Transverse colon (tissue), 4 donors: ENCODE measurements at regions not wholly inside any gene's neighbourhood (a gene's known extent, or its start where the extent isn't known, plus 50 kb on each side); places are given as distances from the start of the nearest gene placed in this dataset.

ENCODE experiments used
- POLR2A ChIP-seq: fragments of 450-650 bp; IDR thresholded peaks from one replicate; pipeline ENCODE4 v1.6.1; 2016; ENCODE audit warnings: antibody characterized with exemption, mild to moderate bottlenecking, moderate library complexity
- POLR2AphosphoS5 ChIP-seq, 3 donors: sonication (generic); formaldehyde crosslinking; IDR thresholded peaks; one replicate each; pipeline ENCODE4 v1.6.1; 2016; ENCODE audit warnings: antibody characterized with exemption in 3 of 3
- TF ChIP-seq, protein P1 (sequence below), 5 experiments: fragments of 200-600 bp in 3 of 5; fragments of 450-650 bp in 2 of 5; sonication (generic) in 3 of 5; IDR thresholded peaks; 1 replicate in 2 of 5; 2 replicates in 3 of 5; pipeline ENCODE4 v1.5.1; 2016 to 2017; ENCODE audit warnings: antibody characterized with exemption in 5 of 5, inconsistent platforms in 3 of 5, mild to moderate bottlenecking in 2 of 5, moderate library complexity in 1 of 5

DNA sequence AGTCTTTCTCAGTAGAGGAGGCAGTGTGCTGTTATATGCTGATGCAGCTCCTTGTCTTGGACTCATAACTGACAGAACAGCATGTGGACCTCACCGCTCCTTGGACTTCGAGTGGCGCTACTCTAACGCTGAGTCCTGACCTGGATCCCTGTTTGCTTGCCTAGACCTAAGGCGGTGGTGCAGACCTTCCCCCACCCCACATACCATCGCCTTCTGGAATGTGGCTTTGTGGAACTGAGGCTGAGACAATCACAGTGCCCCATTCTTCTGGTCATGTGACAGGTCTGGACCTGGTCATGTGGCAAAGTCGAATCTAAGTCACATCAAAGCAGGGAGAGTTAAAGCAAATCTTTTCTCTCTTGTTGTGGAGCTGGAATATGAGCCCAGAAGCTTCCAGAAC lies 190.7 kb upstream of the MKI67 start:
- no peak for TF ChIP-seq POLR2A
- TF ChIP-seq, protein P1, sequence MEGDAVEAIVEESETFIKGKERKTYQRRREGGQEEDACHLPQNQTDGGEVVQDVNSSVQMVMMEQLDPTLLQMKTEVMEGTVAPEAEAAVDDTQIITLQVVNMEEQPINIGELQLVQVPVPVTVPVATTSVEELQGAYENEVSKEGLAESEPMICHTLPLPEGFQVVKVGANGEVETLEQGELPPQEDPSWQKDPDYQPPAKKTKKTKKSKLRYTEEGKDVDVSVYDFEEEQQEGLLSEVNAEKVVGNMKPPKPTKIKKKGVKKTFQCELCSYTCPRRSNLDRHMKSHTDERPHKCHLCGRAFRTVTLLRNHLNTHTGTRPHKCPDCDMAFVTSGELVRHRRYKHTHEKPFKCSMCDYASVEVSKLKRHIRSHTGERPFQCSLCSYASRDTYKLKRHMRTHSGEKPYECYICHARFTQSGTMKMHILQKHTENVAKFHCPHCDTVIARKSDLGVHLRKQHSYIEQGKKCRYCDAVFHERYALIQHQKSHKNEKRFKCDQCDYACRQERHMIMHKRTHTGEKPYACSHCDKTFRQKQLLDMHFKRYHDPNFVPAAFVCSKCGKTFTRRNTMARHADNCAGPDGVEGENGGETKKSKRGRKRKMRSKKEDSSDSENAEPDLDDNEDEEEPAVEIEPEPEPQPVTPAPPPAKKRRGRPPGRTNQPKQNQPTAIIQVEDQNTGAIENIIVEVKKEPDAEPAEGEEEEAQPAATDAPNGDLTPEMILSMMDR (IDR thresholded peaks at IDR 0.05), result no peak
- no peak for TF ChIP-seq POLR2AphosphoS5 (IDR thresholded peaks at IDR 0.05)
